ENCODE measurements at regions not wholly inside any gene's neighbourhood (a gene's known extent, or its start where the extent isn't known, plus 50 kb on each side); places are given as distances from the start of the nearest gene placed in this dataset.
"Not testable (repeated sequence)": the region's sequence is repeated elsewhere in the genome, so short reads cannot be mapped to it uniquely, and the experiment has no call there.

- no peak for DNase-seq
Measured at GRCh38 chr9:105116052-105116868, 128.2 kb upstream of the SLC44A1 start.

GRCh38 chr9:105117234-105117633, 127.2 kb upstream of the SLC44A1 start:
- no peak for DNase-seq

GRCh38 chr9:105118636-105119035, 125.8 kb upstream of the SLC44A1 start:
- DNase-seq, result no peak

- no peak for DNase-seq
Measured at GRCh38 chr9:105119156-105119555, 125.3 kb upstream of the SLC44A1 start.

- DNase-seq, result no peak
Measured at GRCh38 chr9:105121861-105122430, 122.5 kb upstream of the SLC44A1 start.

GRCh38 chr9:105124598-105124997, 119.9 kb upstream of the SLC44A1 start:
- DNase-seq, result not testable (repeated sequence)

- DNase-seq, result no peak
Measured at GRCh38 chr9:105126226-105126625, 118.2 kb upstream of the SLC44A1 start.

GRCh38 chr9:105127863-105128220, 116.6 kb upstream of the SLC44A1 start:
- no peak for DNase-seq

GRCh38 chr9:105128908-105129600, 115.4 kb upstream of the SLC44A1 start:
- DNase-seq, result no peak

GRCh38 chr9:105129731-105130130, 114.7 kb upstream of the SLC44A1 start:
- no peak for DNase-seq

GRCh38 chr9:105131981-105132380, 112.5 kb upstream of the SLC44A1 start:
- DNase-seq, result no peak

GRCh38 chr9:105132606-105133005, 111.8 kb upstream of the SLC44A1 start:
- no peak for DNase-seq

GRCh38 chr9:105138306-105138801, 106.1 kb upstream of the SLC44A1 start:
- peak; percentile 47 for DNase-seq

GRCh38 chr9:105141146-105141975, 103.1 kb upstream of the SLC44A1 start:
- DNase-seq, result no peak

- no peak for DNase-seq
Measured at GRCh38 chr9:105141976-105142250, 102.5 kb upstream of the SLC44A1 start.

GRCh38 chr9:105142406-105143135, 101.9 kb upstream of the SLC44A1 start:
- DNase-seq, result no peak

- no peak for DNase-seq
Measured at GRCh38 chr9:105143136-105143430, 101.4 kb upstream of the SLC44A1 start.

GRCh38 chr9:105144076-105144475, 100.4 kb upstream of the SLC44A1 start:
- no peak for DNase-seq

- DNase-seq, result no peak
Measured at GRCh38 chr9:105144841-105145240, 99.6 kb upstream of the SLC44A1 start.

- DNase-seq, result no peak
Measured at GRCh38 chr9:105146677-105147076, 97.8 kb upstream of the SLC44A1 start.

- DNase-seq, result no peak
Measured at GRCh38 chr9:105147110-105147871, 97.2 kb upstream of the SLC44A1 start.
